Transverse colon (tissue), 4 donors: ENCODE measurements at regions not wholly inside any gene's neighbourhood (a gene's known extent, or its start where the extent isn't known, plus 50 kb on each side); places are given as distances from the start of the nearest gene placed in this dataset.

Experiments used
- DNase-seq: peaks from one replicate; pipeline ENCODE4 v3.0.0-alpha.2; 2019
- H3K27ac ChIP-seq, 4 donors: fragments of 200-600 bp; sonication (generic); 2 replicates each; pipeline ENCODE4 v1.5.1; 2016 to 2018; ENCODE audit warnings: inconsistent platforms in 4 of 4
- H3K27me3 ChIP-seq: fragments of 200-600 bp; sonication (generic); 2 replicates; pipeline ENCODE4 v1.5.1; 2017; ENCODE audit warnings: inconsistent platforms
- H3K36me3 ChIP-seq, 4 donors: fragments of 200-600 bp; sonication (generic); 2 replicates each; pipeline ENCODE4 v1.5.1; 2017 to 2019; ENCODE audit warnings: inconsistent platforms in 4 of 4
- H3K4me1 ChIP-seq, 4 donors: fragments of 200-600 bp; sonication (generic); 2 replicates each; pipeline ENCODE4 v1.5.1; 2017 to 2020; ENCODE audit warnings: inconsistent platforms in 4 of 4
- H3K4me3 ChIP-seq, 4 donors: fragments of 200-600 bp; sonication (generic); 1 replicate in 1 of 4; 2 replicates in 3 of 4; pipeline versions ENCODE4 v1.5.1 to v1.6.1; 2017 to 2019; ENCODE audit warnings: inconsistent platforms in 4 of 4
- H3K9me3 ChIP-seq, 2 donors: fragments of 200-600 bp; sonication (generic); 2 replicates each; pipeline ENCODE4 v1.5.1; 2017 to 2019; ENCODE audit warnings: inconsistent platforms in 2 of 2
- CTCF ChIP-seq, 5 experiments: fragments of 200-600 bp in 3 of 5; fragments of 450-650 bp in 2 of 5; sonication (generic) in 3 of 5; IDR thresholded peaks; 1 replicate in 2 of 5; 2 replicates in 3 of 5; pipeline ENCODE4 v1.5.1; 2016 to 2017; ENCODE audit warnings: antibody characterized with exemption in 5 of 5, inconsistent platforms in 3 of 5, mild to moderate bottlenecking in 2 of 5, moderate library complexity in 1 of 5
- EP300 ChIP-seq: sonication (generic); formaldehyde crosslinking; IDR thresholded peaks from one replicate; pipeline ENCODE4 v1.6.1; 2017; ENCODE audit warnings: antibody characterized with exemption, low read depth
- POLR2A ChIP-seq: fragments of 450-650 bp; IDR thresholded peaks from one replicate; pipeline ENCODE4 v1.6.1; 2016; ENCODE audit warnings: antibody characterized with exemption, mild to moderate bottlenecking, moderate library complexity
- POLR2AphosphoS5 ChIP-seq, 3 donors: sonication (generic); formaldehyde crosslinking; IDR thresholded peaks; one replicate each; pipeline ENCODE4 v1.6.1; 2016; ENCODE audit warnings: antibody characterized with exemption in 3 of 3
- WGBS, 2 donors: methylation state at CpG; one replicate each; pipeline ENCODE4 v1.1.5; 2018; ENCODE audit warnings: low coverage in 1 of 2; 5-methylcytosine and 5-hydroxymethylcytosine counted together
- in situ Hi-C, 4 donors: fragments of 200-750 bp; cut with MboI; loops; one replicate each; pipeline versions ENCODE4 v1.15.0 to v1.15.1; 2017; ENCODE audit warnings: low sequenced_read_pairs in 3 of 4, low pct_ligation_motif_present in 1 of 4, low pct_unique_long_range_greater_than_20kb in 1 of 4
- intact Hi-C: fragments of 100-400 bp; cut with DNase I; formaldehyde crosslinking; loops from one replicate; pipeline ENCODE4 v1.15.1; 2023; ENCODE audit warnings: low total_unique reads

DNA sequence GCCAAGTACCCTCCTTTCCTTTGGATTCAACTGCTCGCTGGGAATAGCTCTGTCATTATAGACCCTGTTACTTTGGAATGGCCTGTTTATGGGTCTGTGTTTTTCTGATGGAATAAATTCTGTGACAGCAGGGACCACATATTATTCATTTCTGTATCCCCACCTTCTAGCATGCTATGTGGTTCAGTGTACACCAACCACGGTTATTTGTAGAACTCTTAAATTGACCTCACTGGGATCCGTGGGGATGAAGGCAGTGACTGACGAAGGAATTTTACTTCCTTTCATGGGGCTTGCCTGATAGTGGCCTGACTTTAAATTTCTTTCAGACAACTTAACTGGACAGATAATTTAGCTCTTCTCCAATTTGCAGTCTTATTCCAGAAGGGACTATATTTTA is 343.2 kb downstream of the SPRY1 start:
- 90 to 96% methylated on average over 4 of the region's 4 CpGs for WGBS, 2 donors
- intact Hi-C loops: no loop called here
- Histone ChIP-seq H3K4me1 (peaks cover 0 to 4% (median 2%) of the 10 kb centered on the region in 4 donors), H3K4me3 (no peak overlapping the region), H3K36me3 (no peaks in the 10 kb centered on the region), H3K27me3 (no peaks in the 10 kb centered on the region), H3K27ac (no peak overlapping the region), H3K9me3 (no peaks in the 10 kb centered on the region)
- TF ChIP-seq POLR2AphosphoS5 (IDR thresholded peaks at IDR 0.05) (no peak), EP300 (no peak), POLR2A (no peak), CTCF (IDR thresholded peaks at IDR 0.05) (no peak)
- in situ Hi-C loops: no loop called here
- no peak for DNase-seq

DNA sequence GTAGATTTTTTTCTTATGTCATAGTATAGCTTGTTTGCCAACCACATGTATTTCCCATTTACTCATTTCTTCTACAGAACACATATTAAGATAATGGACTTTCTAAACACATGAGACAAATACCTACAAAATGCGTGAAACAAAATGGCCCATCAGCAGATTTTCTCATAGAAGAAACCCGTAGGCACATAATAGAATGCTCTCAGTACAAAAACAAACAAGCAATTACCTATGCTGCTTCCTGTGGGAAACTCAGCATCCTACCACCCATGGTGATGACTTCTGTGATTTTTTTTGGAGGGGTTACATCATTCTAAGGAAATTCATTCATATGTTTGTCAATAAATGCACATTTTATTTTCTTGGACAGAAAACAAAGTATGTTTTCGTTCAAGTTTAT is 343.6 kb downstream of the SPRY1 start:
- Histone ChIP-seq H3K9me3 (no peaks in the 10 kb centered on the region), H3K4me3 (no peak overlapping the region), H3K27me3 (no peaks in the 10 kb centered on the region), H3K27ac (no peak overlapping the region), H3K36me3 (no peaks in the 10 kb centered on the region), H3K4me1 (peaks cover 0 to 8% (median 4%) of the 10 kb centered on the region in 4 donors)
- intact Hi-C loops (no loop called here), in situ Hi-C loops (no loop called here)
- no peak for DNase-seq
- 67 to 82% methylated on average over 3 of the region's 3 CpGs for WGBS, 2 donors
- TF ChIP-seq EP300 (no peak), POLR2A (no peak), CTCF (IDR thresholded peaks at IDR 0.05) (no peak), POLR2AphosphoS5 (IDR thresholded peaks at IDR 0.05) (no peak)

GRCh38 chr4:123741906-123742305 is 345.3 kb downstream of the SPRY1 start:
- H3K27ac ChIP-seq: no peak overlapping the region
- no peaks in the 10 kb centered on the region for H3K9me3 ChIP-seq
- 43 to 62% methylated on average over 2 of the region's 2 CpGs for WGBS, 2 donors
- in situ Hi-C loops: no loop called here
- intact Hi-C loops: no loop called here
- no peak overlapping the region for H3K4me3 ChIP-seq
- DNase-seq: no peak
- TF ChIP-seq EP300: no peak
- TF ChIP-seq POLR2AphosphoS5 (IDR thresholded peaks at IDR 0.05): no peak
- TF ChIP-seq CTCF (IDR thresholded peaks at IDR 0.05): no peak
- TF ChIP-seq POLR2A: no peak
- no peaks in the 10 kb centered on the region for H3K36me3 ChIP-seq
- H3K4me1 ChIP-seq: peaks cover 0 to 9% (median 5%) of the 10 kb centered on the region in 4 donors
- H3K27me3 ChIP-seq: no peaks in the 10 kb centered on the region

GRCh38 chr4:123743848-123744247 is 347.3 kb downstream of the SPRY1 start:
- Histone ChIP-seq H3K4me3 (no peak overlapping the region), H3K36me3 (no peaks in the 10 kb centered on the region), H3K27ac (peak overlapping the region; percentile 20 to 62 (median 42)), H3K4me1 (peaks cover 0 to 9% (median 5%) of the 10 kb centered on the region in 4 donors), H3K9me3 (no peaks in the 10 kb centered on the region), H3K27me3 (no peaks in the 10 kb centered on the region)
- no peak for DNase-seq
- TF ChIP-seq EP300 (no peak), POLR2AphosphoS5 (IDR thresholded peaks at IDR 0.05) (peak in 2 of 3 donors; percentile 32 to 62)
- intact Hi-C loops (no loop called here), in situ Hi-C loops (no loop called here)

DNA sequence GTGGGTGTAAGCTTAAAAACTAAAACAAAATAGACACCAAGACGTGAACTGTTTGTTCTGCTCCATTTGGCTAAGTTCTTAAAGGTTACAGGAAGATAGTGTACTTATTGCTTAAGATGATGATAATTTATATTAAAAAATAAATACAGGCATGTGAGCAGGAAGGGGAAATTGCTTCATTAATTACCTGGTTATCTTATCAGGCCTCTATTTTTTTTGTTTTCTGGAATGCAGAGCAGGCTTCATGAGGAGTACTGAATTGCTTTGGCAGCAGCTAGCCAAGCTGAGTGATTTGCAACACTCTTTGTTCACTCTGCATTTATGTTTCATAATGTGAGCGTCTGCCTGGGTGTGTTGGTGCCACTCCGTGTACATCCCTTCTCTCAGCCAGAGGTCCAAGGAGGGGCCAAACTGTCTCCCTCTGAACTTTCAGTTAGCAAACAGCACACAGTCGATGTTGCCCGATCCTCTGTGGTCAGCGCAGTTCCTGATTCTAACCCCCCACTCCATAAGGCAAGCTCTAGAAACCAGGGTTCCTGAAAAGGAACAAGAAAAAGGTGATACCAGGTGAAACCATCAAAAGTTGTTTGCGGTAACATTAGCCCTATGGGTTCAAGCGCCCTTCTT is 348.2 kb downstream of the SPRY1 start:
- in situ Hi-C loops: no loop called here
- H3K9me3 ChIP-seq: no peaks in the 10 kb centered on the region
- no peak for TF ChIP-seq POLR2A
- no peak for TF ChIP-seq POLR2AphosphoS5 (IDR thresholded peaks at IDR 0.05)
- TF ChIP-seq EP300: no peak
- no peak for TF ChIP-seq CTCF (IDR thresholded peaks at IDR 0.05)
- peaks cover 0 to 9% (median 5%) of the 10 kb centered on the region in 4 donors for H3K4me1 ChIP-seq
- peak overlapping the region; percentile 18 to 62 (median 42) for H3K27ac ChIP-seq
- intact Hi-C loops: no loop called here
- 53 to 79% methylated on average over 3 to 8 of the region's 8 CpGs for WGBS, 2 donors
- no peaks in the 10 kb centered on the region for H3K27me3 ChIP-seq
- DNase-seq: no peak
- H3K36me3 ChIP-seq: no peaks in the 10 kb centered on the region
- H3K4me3 ChIP-seq: no peak overlapping the region
